ENCODE measurements at regions not wholly inside any gene's neighbourhood (a gene's known extent, or its start where the extent isn't known, plus 50 kb on each side); places are given as distances from the start of the nearest gene placed in this dataset.

DNA sequence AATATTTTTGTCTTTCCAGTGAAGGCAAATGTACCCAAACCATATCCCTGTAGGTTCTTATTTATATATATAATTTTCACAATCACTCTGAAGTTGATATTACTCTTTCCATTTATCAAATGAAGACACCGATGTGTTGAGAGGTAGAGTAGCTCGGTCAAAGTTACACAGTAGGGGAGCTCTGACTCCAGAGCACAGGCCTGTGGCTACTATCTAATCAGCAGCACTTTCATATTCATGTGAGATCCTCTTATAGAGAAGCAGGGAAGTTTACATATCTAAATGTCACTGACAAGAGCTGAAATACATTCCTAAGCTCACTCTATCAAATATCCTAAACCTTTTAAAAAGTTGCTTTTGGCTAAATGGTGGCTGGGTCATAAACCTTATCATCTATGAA is 241.1 kb upstream of the B3GALT2 start:
- Histone ChIP-seq H3K9me3 (peaks cover 10% of the 10 kb centered on the region), H3K4me2 (no peak overlapping the region), H3K4me1 (peaks cover 16% of the 10 kb centered on the region), H3K27ac (no peak overlapping the region), H3K4me3 (no peak overlapping the region)
- CTCF ChIA-PET = no interaction called here
- no peak for TF ChIP-seq HDAC2 (IDR thresholded peaks at IDR 0.05)
- TF ChIP-seq, protein P1, sequence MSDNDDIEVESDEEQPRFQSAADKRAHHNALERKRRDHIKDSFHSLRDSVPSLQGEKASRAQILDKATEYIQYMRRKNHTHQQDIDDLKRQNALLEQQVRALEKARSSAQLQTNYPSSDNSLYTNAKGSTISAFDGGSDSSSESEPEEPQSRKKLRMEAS (IDR thresholded peaks at IDR 0.05) = no peak
- TF ChIP-seq ZC3H11A (IDR thresholded peaks at IDR 0.05) = no peak
- TF ChIP-seq NFE2L2 (conservative IDR thresholded peaks at IDR 0.05; ENCODE audit: low read length) = no peak
- TF ChIP-seq NPAS2 (CRISPR knock-in tag; IDR thresholded peaks at IDR 0.05; ENCODE audit: borderline replicate concordance) = no peak
- TF ChIP-seq TFCP2L1 (CRISPR knock-in tag; IDR thresholded peaks at IDR 0.05) = no peak
- no peak for DNase-seq (ENCODE audit: low read depth in 1 of 2, low spot score in 1 of 2)
- 90% methylated on average over 2 of the region's 2 CpGs for WGBS (ENCODE audit: missing lambda C conversion rate)
- POLR2A ChIA-PET = no interaction called here
- no peak for ATAC-seq
- FAIRE-seq = no peak

DNA sequence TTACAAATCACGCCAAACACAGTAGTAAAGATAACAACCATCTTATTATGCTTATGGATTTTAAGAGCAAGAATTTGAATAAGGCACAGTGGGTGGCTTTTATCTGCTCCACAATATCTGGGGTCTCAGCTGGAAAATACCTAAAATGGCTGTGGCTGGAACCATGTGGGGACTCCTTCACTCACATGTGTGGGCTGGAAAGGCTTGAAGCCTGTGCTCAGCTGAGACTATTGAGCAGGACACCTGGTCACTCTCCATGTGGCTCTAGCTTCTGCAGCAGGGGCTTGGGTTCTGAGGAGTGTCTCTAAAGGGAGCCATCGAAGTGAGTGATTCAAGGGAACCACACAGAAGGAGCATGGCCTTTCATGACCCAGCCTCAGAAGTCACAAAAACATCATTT is 239.6 kb upstream of the B3GALT2 start:
- ChIA-PET POLR2A (no interaction called here), CTCF (interaction anchor here (0.6 to 0.7 kb wide), 4 partner anchors 52 to 571 kb away, joined by 3 read pairs; no protein-coding TSS in a partner anchor)
- Histone ChIP-seq H3K4me1 (peaks cover 6% of the 10 kb centered on the region), H3K9me3 (no peaks in the 10 kb centered on the region), H3K4me3 (no peak overlapping the region), H3K27ac (no peak overlapping the region), H3K4me2 (no peak overlapping the region)
- DNase-seq (ENCODE audit: low read depth in 1 of 2, low spot score in 1 of 2) (no peak), FAIRE-seq (no peak), ATAC-seq (no peak)
- 81% methylated on average over 2 of the region's 2 CpGs for WGBS (ENCODE audit: missing lambda C conversion rate)
- TF ChIP-seq RNF2 (IDR thresholded peaks at IDR 0.05; ENCODE audit: borderline replicate concordance, low read depth) (no peak), RFX5 (IDR thresholded peaks at IDR 0.05) (no peak), HEYL (CRISPR knock-in tag; IDR thresholded peaks at IDR 0.05) (no peak), HOXB13 (CRISPR knock-in tag; IDR thresholded peaks at IDR 0.05; ENCODE audit: low read depth) (no peak), ZSCAN20 (CRISPR knock-in tag; IDR thresholded peaks at IDR 0.05) (no peak)

DNA sequence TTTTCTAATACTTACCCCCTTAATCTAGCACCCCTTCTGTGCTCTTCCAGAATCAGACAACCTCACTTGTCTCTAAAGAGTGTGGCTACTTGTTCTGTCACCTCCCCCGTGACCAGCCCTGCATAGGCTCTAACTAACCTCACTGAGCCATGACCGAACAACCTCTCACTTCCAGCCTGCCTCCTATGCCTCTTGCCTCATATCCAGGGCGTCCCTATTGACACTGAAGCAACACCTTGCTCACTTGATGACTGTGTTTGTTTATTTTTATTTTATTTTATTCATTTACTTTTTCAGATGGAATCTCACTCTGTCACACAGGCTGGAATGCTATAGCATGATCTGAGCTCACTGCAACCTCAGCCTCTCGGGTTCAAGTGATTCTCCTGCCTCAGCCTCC is 235.1 kb upstream of the B3GALT2 start:
- ATAC-seq (no peak), FAIRE-seq (no peak), DNase-seq (ENCODE audit: low read depth in 1 of 2, low spot score in 1 of 2) (no peak)
- H3K9me3 ChIP-seq = no peaks in the 10 kb centered on the region
- 80% methylated on average over 4 of the region's 4 CpGs for WGBS (ENCODE audit: missing lambda C conversion rate)
- TF ChIP-seq SREBF2 (IDR thresholded peaks at IDR 0.05) = no peak
- TF ChIP-seq FOXS1 (CRISPR knock-in tag; IDR thresholded peaks at IDR 0.05) = no peak
- TF ChIP-seq POLR2A (IDR thresholded peaks at IDR 0.05; ENCODE audit: low read length) = no peak
- TF ChIP-seq RNF2 (IDR thresholded peaks at IDR 0.05; ENCODE audit: borderline replicate concordance, low read depth) = no peak
- no peak for TF ChIP-seq ZSCAN20 (CRISPR knock-in tag; IDR thresholded peaks at IDR 0.05)
- no peak for TF ChIP-seq BHLHE40 (IDR thresholded peaks at IDR 0.05; ENCODE audit: low read depth, low read length)
- TF ChIP-seq POLR2AphosphoS2 (conservative IDR thresholded peaks at IDR 0.05; ENCODE audit: low read length) = no peak
- TF ChIP-seq EHMT2 (IDR thresholded peaks at IDR 0.05; ENCODE audit: low read depth) = no peak
- no peak for TF ChIP-seq TP53 (CRISPR knock-in tag; IDR thresholded peaks at IDR 0.05)
- POLR2A ChIA-PET = no interaction called here
- H3K4me3 ChIP-seq = no peak overlapping the region
- no peak overlapping the region for H3K27ac ChIP-seq
- no peak overlapping the region for H3K4me2 ChIP-seq
- CTCF ChIA-PET = no interaction called here
- peaks cover 6% of the 10 kb centered on the region; the same call in 1 of the 3 replicates for H3K4me1 ChIP-seq

DNA sequence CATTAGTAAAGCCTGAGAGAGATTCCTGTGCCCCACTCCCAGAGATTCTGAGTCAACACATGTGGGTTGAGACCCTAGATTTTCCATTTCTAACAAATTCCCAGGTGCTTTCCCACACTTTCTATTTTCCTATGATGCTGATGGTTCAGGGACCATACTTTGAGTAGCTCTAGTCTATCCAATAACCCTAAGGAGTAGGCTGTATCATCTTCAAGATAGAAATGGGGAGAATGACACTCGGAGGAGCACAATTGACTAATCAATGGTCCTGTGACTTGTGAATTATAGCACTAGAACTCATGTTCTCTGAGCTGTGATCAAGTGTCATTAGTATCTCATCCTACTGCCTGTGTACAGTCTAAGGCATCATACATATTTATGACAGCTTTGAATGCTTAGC is 232.9 kb upstream of the B3GALT2 start:
- no peak overlapping the region for H3K4me3 ChIP-seq
- POLR2A ChIA-PET = interaction anchor here (0.6 kb wide), 1 partner anchor 10 kb away, joined by 3 read pairs; no protein-coding TSS in a partner anchor

More for the DNA sequence above, 232.9 kb upstream of the B3GALT2 start:
- no peak overlapping the region for H3K4me2 ChIP-seq
- FAIRE-seq = no peak
- no peak overlapping the region for H3K27ac ChIP-seq
- ATAC-seq = no peak
- no peaks in the 10 kb centered on the region for H3K9me3 ChIP-seq
- CTCF ChIA-PET = no interaction called here
- DNase-seq (ENCODE audit: low read depth in 1 of 2, low spot score in 1 of 2) = no peak
- TF ChIP-seq ESRRA (IDR thresholded peaks at IDR 0.05; ENCODE audit: borderline replicate concordance, low read length) (no peak), SREBF2 (IDR thresholded peaks at IDR 0.05) (no peak), HOXB5 (CRISPR knock-in tag; IDR thresholded peaks at IDR 0.05) (no peak), NPAS2 (CRISPR knock-in tag; IDR thresholded peaks at IDR 0.05; ENCODE audit: borderline replicate concordance) (no peak), CBX8 (IDR thresholded peaks at IDR 0.05) (no peak), MYC (IDR thresholded peaks at IDR 0.05; ENCODE audit: borderline replicate concordance, low read length) (no peak), HEYL (CRISPR knock-in tag; IDR thresholded peaks at IDR 0.05) (no peak), HOXB13 (CRISPR knock-in tag; IDR thresholded peaks at IDR 0.05; ENCODE audit: low read depth) (no peak), EHMT2 (IDR thresholded peaks at IDR 0.05; ENCODE audit: low read depth) (no peak), EHF (CRISPR knock-in tag; IDR thresholded peaks at IDR 0.05) (no peak), POLR2AphosphoS2 (conservative IDR thresholded peaks at IDR 0.05; ENCODE audit: low read length) (no peak), ZSCAN20 (CRISPR knock-in tag; IDR thresholded peaks at IDR 0.05) (no peak), ZC3H11A (IDR thresholded peaks at IDR 0.05) (no peak)
- TF ChIP-seq, protein P2, sequence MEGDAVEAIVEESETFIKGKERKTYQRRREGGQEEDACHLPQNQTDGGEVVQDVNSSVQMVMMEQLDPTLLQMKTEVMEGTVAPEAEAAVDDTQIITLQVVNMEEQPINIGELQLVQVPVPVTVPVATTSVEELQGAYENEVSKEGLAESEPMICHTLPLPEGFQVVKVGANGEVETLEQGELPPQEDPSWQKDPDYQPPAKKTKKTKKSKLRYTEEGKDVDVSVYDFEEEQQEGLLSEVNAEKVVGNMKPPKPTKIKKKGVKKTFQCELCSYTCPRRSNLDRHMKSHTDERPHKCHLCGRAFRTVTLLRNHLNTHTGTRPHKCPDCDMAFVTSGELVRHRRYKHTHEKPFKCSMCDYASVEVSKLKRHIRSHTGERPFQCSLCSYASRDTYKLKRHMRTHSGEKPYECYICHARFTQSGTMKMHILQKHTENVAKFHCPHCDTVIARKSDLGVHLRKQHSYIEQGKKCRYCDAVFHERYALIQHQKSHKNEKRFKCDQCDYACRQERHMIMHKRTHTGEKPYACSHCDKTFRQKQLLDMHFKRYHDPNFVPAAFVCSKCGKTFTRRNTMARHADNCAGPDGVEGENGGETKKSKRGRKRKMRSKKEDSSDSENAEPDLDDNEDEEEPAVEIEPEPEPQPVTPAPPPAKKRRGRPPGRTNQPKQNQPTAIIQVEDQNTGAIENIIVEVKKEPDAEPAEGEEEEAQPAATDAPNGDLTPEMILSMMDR (IDR thresholded peaks at IDR 0.05) = no peak
- TF ChIP-seq, protein P3, sequence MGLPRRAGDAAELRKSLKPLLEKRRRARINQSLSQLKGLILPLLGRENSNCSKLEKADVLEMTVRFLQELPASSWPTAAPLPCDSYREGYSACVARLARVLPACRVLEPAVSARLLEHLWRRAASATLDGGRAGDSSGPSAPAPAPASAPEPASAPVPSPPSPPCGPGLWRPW (IDR thresholded peaks at IDR 0.05) = no peak
- WGBS (ENCODE audit: missing lambda C conversion rate) = 94% methylated on average over 1 of the region's 1 CpG
- peaks cover 6% of the 10 kb centered on the region; the same call in 1 of the 3 replicates for H3K4me1 ChIP-seq

Measured in A549 (cell line).